ENCODE measurements at regions not wholly inside any gene's neighbourhood (a gene's known extent, or its start where the extent isn't known, plus 50 kb on each side); places are given as distances from the start of the nearest gene placed in this dataset.
A peak's percentile ranks its signal among the peaks of the same experiment; 100 is the strongest.

GRCh38 chr5:143506836-143507552 is 103.5 kb upstream of the NR3C1 start:
- Histone ChIP-seq H3K4me1 (ENCODE audit: control insufficient read depth, extremely low read depth, insufficient read depth, low read length) (peaks cover 9% of the 10 kb centered on the region), H2AFZ (ENCODE audit: low read length) (no peak overlapping the region), H3K27ac (ENCODE audit: insufficient read depth, low read length) (no peak overlapping the region), H3K4me2 (ENCODE audit: extremely low read depth, insufficient read depth, low read length) (peak overlapping the region; percentile 55), H4K20me1 (ENCODE audit: control insufficient read depth, extremely low read depth, insufficient read depth, low read length) (no peaks in the 10 kb centered on the region), H3K9ac (ENCODE audit: insufficient read depth, low read length) (no peak overlapping the region), H3K36me3 (ENCODE audit: control insufficient read depth, insufficient read depth, low read length) (no peaks in the 10 kb centered on the region), H3K4me3 (replicated peaks in 1 of 4; ENCODE audit: control extremely low read depth in 1 of 4, insufficient read depth in 1 of 4, low read depth in 3 of 4, low read length in 4 of 4) (no peak overlapping the region), H3K27me3 (ENCODE audit: control insufficient read depth, insufficient read depth, low read length) (no peaks in the 10 kb centered on the region), H3K79me2 (ENCODE audit: control insufficient read depth, insufficient read depth, low read length) (no peaks in the 10 kb centered on the region), H3K9me3 (ENCODE audit: control insufficient read depth, insufficient read depth, low read depth, low read length) (no peaks in the 10 kb centered on the region)
- DNase-seq (ENCODE audit: low read depth in 2 of 2) = peak; percentile 84 to 95
- TF ChIP-seq EZH2 (IDR thresholded peaks at IDR 0.05; ENCODE audit: low read length, missing control alignments) (no peak), CTCF (conservative IDR thresholded peaks at IDR 0.05 in 1 of 2, IDR thresholded peaks at IDR 0.05 in 1 of 2; ENCODE audit: low read depth in 1 of 2, low read length in 2 of 2) (peak in 1 of 2 donors; percentile 12)

GRCh38 chr5:143505934-143506333 is 102.4 kb upstream of the NR3C1 start:
- H3K9me3 ChIP-seq (ENCODE audit: control insufficient read depth, insufficient read depth, low read depth, low read length) = no peaks in the 10 kb centered on the region
- no peak overlapping the region for H3K9ac ChIP-seq (ENCODE audit: insufficient read depth, low read length)
- H3K27ac ChIP-seq (ENCODE audit: insufficient read depth, low read length) = no peak overlapping the region
- no peak overlapping the region for H3K4me3 ChIP-seq (replicated peaks in 1 of 4; ENCODE audit: control extremely low read depth in 1 of 4, insufficient read depth in 1 of 4, low read depth in 3 of 4, low read length in 4 of 4)
- DNase-seq (ENCODE audit: low read depth in 2 of 2) = no peak
- no peaks in the 10 kb centered on the region for H4K20me1 ChIP-seq (ENCODE audit: control insufficient read depth, extremely low read depth, insufficient read depth, low read length)
- H3K79me2 ChIP-seq (ENCODE audit: control insufficient read depth, insufficient read depth, low read length) = no peaks in the 10 kb centered on the region
- no peak overlapping the region for H2AFZ ChIP-seq (ENCODE audit: low read length)
- TF ChIP-seq CTCF (conservative IDR thresholded peaks at IDR 0.05 in 1 of 2, IDR thresholded peaks at IDR 0.05 in 1 of 2; ENCODE audit: low read depth in 1 of 2, low read length in 2 of 2) = no peak
- no peak for TF ChIP-seq EZH2 (IDR thresholded peaks at IDR 0.05; ENCODE audit: low read length, missing control alignments)
- peaks cover 10% of the 10 kb centered on the region for H3K4me1 ChIP-seq (ENCODE audit: control insufficient read depth, extremely low read depth, insufficient read depth, low read length)
- no peaks in the 10 kb centered on the region for H3K36me3 ChIP-seq (ENCODE audit: control insufficient read depth, insufficient read depth, low read length)
- no peaks in the 10 kb centered on the region for H3K27me3 ChIP-seq (ENCODE audit: control insufficient read depth, insufficient read depth, low read length)
- peak overlapping the region; percentile 55 for H3K4me2 ChIP-seq (ENCODE audit: extremely low read depth, insufficient read depth, low read length)

DNA sequence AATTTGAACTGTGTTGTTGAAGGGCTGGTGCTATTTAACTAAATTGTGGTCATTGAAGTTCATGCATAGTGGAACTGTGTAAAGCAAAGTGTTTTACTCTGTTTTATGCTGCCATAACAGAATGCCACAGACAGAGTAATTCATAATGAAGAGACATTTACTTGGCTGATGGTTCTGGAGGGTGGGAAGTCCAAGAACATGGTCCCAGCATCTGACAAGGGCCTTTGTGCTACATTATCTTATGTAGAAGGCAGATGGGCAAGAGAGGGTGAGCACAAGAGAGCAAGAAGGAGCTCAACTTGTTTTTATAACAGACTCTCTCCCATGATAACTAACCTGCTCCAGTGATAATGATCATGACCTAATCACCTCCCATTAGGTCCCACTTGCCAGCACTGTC is 101.9 kb upstream of the NR3C1 start:
- DNase-seq (ENCODE audit: low read depth in 2 of 2) = no peak
- Histone ChIP-seq H3K36me3 (ENCODE audit: control insufficient read depth, insufficient read depth, low read length) (no peaks in the 10 kb centered on the region), H4K20me1 (ENCODE audit: control insufficient read depth, extremely low read depth, insufficient read depth, low read length) (no peaks in the 10 kb centered on the region), H3K79me2 (ENCODE audit: control insufficient read depth, insufficient read depth, low read length) (no peaks in the 10 kb centered on the region), H3K9me3 (ENCODE audit: control insufficient read depth, insufficient read depth, low read depth, low read length) (no peaks in the 10 kb centered on the region), H3K27ac (ENCODE audit: insufficient read depth, low read length) (no peak overlapping the region), H3K4me3 (replicated peaks in 1 of 4; ENCODE audit: control extremely low read depth in 1 of 4, insufficient read depth in 1 of 4, low read depth in 3 of 4, low read length in 4 of 4) (no peak overlapping the region), H2AFZ (ENCODE audit: low read length) (no peak overlapping the region), H3K27me3 (ENCODE audit: control insufficient read depth, insufficient read depth, low read length) (no peaks in the 10 kb centered on the region), H3K4me2 (ENCODE audit: extremely low read depth, insufficient read depth, low read length) (no peak overlapping the region), H3K4me1 (ENCODE audit: control insufficient read depth, extremely low read depth, insufficient read depth, low read length) (peaks cover 10% of the 10 kb centered on the region), H3K9ac (ENCODE audit: insufficient read depth, low read length) (no peak overlapping the region)
- no peak for TF ChIP-seq EZH2 (IDR thresholded peaks at IDR 0.05; ENCODE audit: low read length, missing control alignments)
- TF ChIP-seq CTCF (conservative IDR thresholded peaks at IDR 0.05 in 1 of 2, IDR thresholded peaks at IDR 0.05 in 1 of 2; ENCODE audit: low read depth in 1 of 2, low read length in 2 of 2) = no peak

Data from fibroblast of lung (primary cell).